ENCODE measurements at regions not wholly inside any gene's neighbourhood (a gene's known extent, or its start where the extent isn't known, plus 50 kb on each side); places are given as distances from the start of the nearest gene placed in this dataset.
"Not testable (repeated sequence)": the region's sequence is repeated elsewhere in the genome, so short reads cannot be mapped to it uniquely, and the experiment has no call there.

DNA sequence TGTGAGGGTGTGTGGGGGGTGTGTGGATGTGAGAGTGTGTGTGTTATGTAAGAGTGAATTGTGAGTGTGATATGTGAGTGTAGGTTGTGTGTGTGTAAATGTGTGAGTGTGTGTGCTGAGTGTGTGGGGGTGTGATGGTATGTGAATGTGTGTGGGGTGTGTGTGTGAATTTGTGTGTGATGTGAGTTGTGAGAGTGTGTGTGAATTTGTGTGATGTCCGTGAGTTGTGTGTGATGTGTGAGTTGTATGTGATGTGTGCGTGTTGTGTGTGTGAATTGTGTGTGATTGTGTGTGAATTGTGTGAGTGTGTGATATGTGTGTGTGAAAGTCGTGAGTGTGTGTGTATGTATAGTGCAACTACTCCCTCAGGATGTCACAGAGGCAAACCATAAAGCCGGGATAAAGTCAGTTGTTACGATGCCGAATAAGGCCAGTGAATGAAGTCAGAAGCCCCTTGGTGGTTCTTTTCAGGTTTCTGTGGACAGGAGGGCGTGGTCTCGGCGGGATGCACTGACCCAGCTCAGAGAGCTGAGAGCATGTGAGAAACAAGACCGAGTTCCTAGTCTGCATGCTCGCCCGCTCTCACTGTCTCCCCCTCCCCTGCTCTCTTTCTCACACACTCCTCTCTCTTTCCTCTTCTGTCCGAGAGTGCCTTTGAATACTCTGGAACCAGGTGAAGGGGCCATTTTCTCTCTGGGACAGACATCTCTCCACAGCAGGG lies 71.8 kb upstream of the MAX start:
- Histone ChIP-seq H4K20me1 (ENCODE audit: insufficient read depth, low read length, poor library complexity, severe bottlenecking) (no peaks in the 10 kb centered on the region), H3K4me2 (ENCODE audit: low read depth, low read length, poor library complexity, severe bottlenecking) (no peak overlapping the region), H3K36me3 (ENCODE audit: insufficient read depth, low read length) (no peaks in the 10 kb centered on the region), H2AFZ (ENCODE audit: low read length) (no peak overlapping the region), H3K27me3 (ENCODE audit: insufficient read depth, low read length, poor library complexity, severe bottlenecking) (no peaks in the 10 kb centered on the region), H3K9ac (ENCODE audit: low read depth, low read length, poor library complexity, severe bottlenecking) (no peak overlapping the region), H3K9me3 (ENCODE audit: insufficient read depth, low read depth, low read length) (no peaks in the 10 kb centered on the region), H3K79me2 (ENCODE audit: insufficient read depth, low read length) (no peaks in the 10 kb centered on the region), H3K4me1 (ENCODE audit: insufficient read depth, low read length, poor library complexity, severe bottlenecking) (peaks cover 12% of the 10 kb centered on the region), H3K4me3 (ENCODE audit: low read length, poor library complexity, severe bottlenecking) (no peak overlapping the region), H3F3A (ENCODE audit: low read depth) (no peaks in the 10 kb centered on the region), H3K9me2 (replicated peaks; ENCODE audit: low read depth, low read length) (no peaks in the 10 kb centered on the region)
- no peak for TF ChIP-seq EZH2phosphoT487 (IDR thresholded peaks at IDR 0.05; ENCODE audit: borderline replicate concordance)
- TF ChIP-seq, protein P1, sequence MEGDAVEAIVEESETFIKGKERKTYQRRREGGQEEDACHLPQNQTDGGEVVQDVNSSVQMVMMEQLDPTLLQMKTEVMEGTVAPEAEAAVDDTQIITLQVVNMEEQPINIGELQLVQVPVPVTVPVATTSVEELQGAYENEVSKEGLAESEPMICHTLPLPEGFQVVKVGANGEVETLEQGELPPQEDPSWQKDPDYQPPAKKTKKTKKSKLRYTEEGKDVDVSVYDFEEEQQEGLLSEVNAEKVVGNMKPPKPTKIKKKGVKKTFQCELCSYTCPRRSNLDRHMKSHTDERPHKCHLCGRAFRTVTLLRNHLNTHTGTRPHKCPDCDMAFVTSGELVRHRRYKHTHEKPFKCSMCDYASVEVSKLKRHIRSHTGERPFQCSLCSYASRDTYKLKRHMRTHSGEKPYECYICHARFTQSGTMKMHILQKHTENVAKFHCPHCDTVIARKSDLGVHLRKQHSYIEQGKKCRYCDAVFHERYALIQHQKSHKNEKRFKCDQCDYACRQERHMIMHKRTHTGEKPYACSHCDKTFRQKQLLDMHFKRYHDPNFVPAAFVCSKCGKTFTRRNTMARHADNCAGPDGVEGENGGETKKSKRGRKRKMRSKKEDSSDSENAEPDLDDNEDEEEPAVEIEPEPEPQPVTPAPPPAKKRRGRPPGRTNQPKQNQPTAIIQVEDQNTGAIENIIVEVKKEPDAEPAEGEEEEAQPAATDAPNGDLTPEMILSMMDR (conservative IDR thresholded peaks at IDR 0.05; ENCODE audit: low read length) = no peak

DNA sequence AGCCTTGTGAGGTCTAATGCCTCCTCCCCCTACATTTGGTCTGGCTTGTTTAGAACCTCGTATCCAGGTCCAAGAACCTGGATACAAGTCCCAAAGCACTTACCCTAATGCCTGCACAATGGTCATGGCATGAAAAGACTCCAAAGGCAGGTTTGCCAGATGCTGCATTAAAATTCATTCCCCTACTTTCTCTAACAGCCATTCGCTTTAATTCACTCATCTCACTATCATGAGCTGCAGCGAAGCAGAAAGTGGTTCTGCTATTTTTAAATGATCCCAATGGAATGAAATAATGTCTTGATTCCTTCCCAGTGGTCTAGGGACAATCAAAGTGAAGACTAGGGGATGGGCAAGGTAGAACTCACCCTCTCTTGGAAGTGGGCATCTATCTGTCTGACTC lies 72.5 kb upstream of the MAX start:
- Histone ChIP-seq H3F3A (ENCODE audit: low read depth) (no peaks in the 10 kb centered on the region), H3K9ac (ENCODE audit: low read depth, low read length, poor library complexity, severe bottlenecking) (no peak overlapping the region), H3K9me3 (ENCODE audit: insufficient read depth, low read depth, low read length) (no peaks in the 10 kb centered on the region), H3K9me2 (replicated peaks; ENCODE audit: low read depth, low read length) (no peaks in the 10 kb centered on the region), H4K20me1 (ENCODE audit: insufficient read depth, low read length, poor library complexity, severe bottlenecking) (no peaks in the 10 kb centered on the region), H3K4me1 (ENCODE audit: insufficient read depth, low read length, poor library complexity, severe bottlenecking) (peaks cover 12% of the 10 kb centered on the region), H3K79me2 (ENCODE audit: insufficient read depth, low read length) (no peaks in the 10 kb centered on the region), H3K36me3 (ENCODE audit: insufficient read depth, low read length) (no peaks in the 10 kb centered on the region), H3K27me3 (ENCODE audit: insufficient read depth, low read length, poor library complexity, severe bottlenecking) (no peaks in the 10 kb centered on the region), H3K4me2 (ENCODE audit: low read depth, low read length, poor library complexity, severe bottlenecking) (no peak overlapping the region), H3K4me3 (ENCODE audit: low read length, poor library complexity, severe bottlenecking) (no peak overlapping the region), H2AFZ (ENCODE audit: low read length) (no peak overlapping the region)
- TF ChIP-seq, protein P1 (conservative IDR thresholded peaks at IDR 0.05; ENCODE audit: low read length) = no peak
- TF ChIP-seq EZH2phosphoT487 (IDR thresholded peaks at IDR 0.05; ENCODE audit: borderline replicate concordance) = no peak

DNA sequence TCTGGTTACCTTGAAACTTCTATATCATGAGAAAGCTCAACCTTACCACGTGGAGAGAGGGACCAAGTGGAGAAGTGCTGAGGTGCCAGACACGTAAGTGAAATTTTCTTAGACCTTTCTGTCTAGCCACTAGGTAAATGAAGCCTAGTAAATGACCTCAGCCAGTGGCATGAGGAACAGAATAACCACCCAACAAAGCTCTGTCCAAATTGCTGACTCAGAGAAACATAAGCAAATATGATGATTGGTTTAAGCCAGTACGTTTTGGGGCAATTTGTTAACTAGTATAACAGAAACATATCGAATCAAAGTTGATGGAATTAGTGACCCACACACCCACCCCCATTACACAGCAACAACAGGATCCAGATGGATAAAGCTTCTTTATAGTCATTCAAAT lies 75.2 kb upstream of the MAX start:
- Histone ChIP-seq H3K4me1 (ENCODE audit: insufficient read depth, low read length, poor library complexity, severe bottlenecking) (no peaks in the 10 kb centered on the region), H3K9me3 (ENCODE audit: insufficient read depth, low read depth, low read length) (peaks cover 14% of the 10 kb centered on the region; the same call in 1 of the 2 replicates), H3K4me3 (ENCODE audit: low read length, poor library complexity, severe bottlenecking) (no peak overlapping the region), H3K9ac (ENCODE audit: low read depth, low read length, poor library complexity, severe bottlenecking) (no peak overlapping the region), H3K36me3 (ENCODE audit: insufficient read depth, low read length) (no peaks in the 10 kb centered on the region), H3K79me2 (ENCODE audit: insufficient read depth, low read length) (no peaks in the 10 kb centered on the region), H3K27me3 (ENCODE audit: insufficient read depth, low read length, poor library complexity, severe bottlenecking) (no peaks in the 10 kb centered on the region), H3K4me2 (ENCODE audit: low read depth, low read length, poor library complexity, severe bottlenecking) (no peak overlapping the region), H3F3A (ENCODE audit: low read depth) (peaks cover 4% of the 10 kb centered on the region; the same call in 1 of the 2 replicates), H3K9me2 (replicated peaks; ENCODE audit: low read depth, low read length) (no peaks in the 10 kb centered on the region), H4K20me1 (ENCODE audit: insufficient read depth, low read length, poor library complexity, severe bottlenecking) (no peaks in the 10 kb centered on the region), H2AFZ (ENCODE audit: low read length) (no peak overlapping the region)
- TF ChIP-seq EZH2phosphoT487 (IDR thresholded peaks at IDR 0.05; ENCODE audit: borderline replicate concordance) = no peak
- TF ChIP-seq, protein P1 (conservative IDR thresholded peaks at IDR 0.05; ENCODE audit: low read length) = no peak

DNA sequence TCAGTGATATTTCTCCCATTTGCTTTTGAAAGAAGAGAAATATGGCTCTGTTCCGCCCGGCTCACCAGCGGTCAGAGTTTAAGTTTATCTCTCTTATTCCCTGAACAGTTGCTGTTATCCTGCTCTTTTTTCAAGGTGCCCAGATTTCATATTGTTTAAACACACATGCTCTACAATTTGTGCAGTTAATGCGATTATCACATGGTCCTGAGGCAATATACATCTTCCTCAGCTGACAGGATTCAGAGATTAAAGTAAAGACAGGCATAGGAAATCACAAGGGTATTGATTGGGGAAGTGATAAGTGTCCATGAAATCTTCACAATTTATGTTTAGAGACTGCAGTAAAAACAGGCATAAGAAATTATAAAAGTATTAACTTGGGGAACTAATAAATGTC lies 76.9 kb upstream of the MAX start:
- H3K4me3 ChIP-seq (ENCODE audit: low read length, poor library complexity, severe bottlenecking); H3K4me2 ChIP-seq (ENCODE audit: low read depth, low read length, poor library complexity, severe bottlenecking); H3K27me3 ChIP-seq (ENCODE audit: insufficient read depth, low read length, poor library complexity, severe bottlenecking): not testable (repeated sequence)

More for the DNA sequence above, 76.9 kb upstream of the MAX start:
- H4K20me1 ChIP-seq (ENCODE audit: insufficient read depth, low read length, poor library complexity, severe bottlenecking); H2AFZ ChIP-seq (ENCODE audit: low read length); H3K79me2 ChIP-seq (ENCODE audit: insufficient read depth, low read length); H3K9me2 ChIP-seq (replicated peaks; ENCODE audit: low read depth, low read length); H3F3A ChIP-seq (ENCODE audit: low read depth); H3K36me3 ChIP-seq (ENCODE audit: insufficient read depth, low read length); H3K4me1 ChIP-seq (ENCODE audit: insufficient read depth, low read length, poor library complexity, severe bottlenecking); H3K9ac ChIP-seq (ENCODE audit: low read depth, low read length, poor library complexity, severe bottlenecking): not testable (repeated sequence)
- H3K9me3 ChIP-seq (ENCODE audit: insufficient read depth, low read depth, low read length) = peaks cover 14% of the 10 kb centered on the region; the same call in 1 of the 2 replicates
